HCT116 (cell line): ENCODE measurements at regions not wholly inside any gene's neighbourhood (a gene's known extent, or its start where the extent isn't known, plus 50 kb on each side); places are given as distances from the start of the nearest gene placed in this dataset.

Source experiments
- ATAC-seq: fragments of 200-7000 bp; cut with Tn5 transposase; 2 replicates; pipeline ENCODE4 v1.9.1; 2020; ENCODE audit warnings: mild to moderate bottlenecking, moderate library complexity
- BruUV-seq: library from RNA; stranded (reverse); fragments of 400-500 nt; replicated peaks from 2 replicates; lab custom pipeline; 2021; lab: Mats Ljungman, UMichigan
- CTCF ChIA-PET: fragments of 300-600 bp; sonication (Branson Sonifier 250); formaldehyde crosslinking; loops from one replicate; lab custom pipeline; 2021; ENCODE audit warnings: antibody characterized with exemption; lab: Charles Lee
- POLR2A ChIA-PET: fragments of 300-600, 350-600 bp; sonication (Branson Sonifier 250); formaldehyde crosslinking; loops from one replicate; lab custom pipeline; 2021; ENCODE audit warnings: antibody characterized with exemption; lab: Charles Lee
- RAD21 ChIA-PET, 2 experiments: fragments of 300-600 bp; sonication (Branson Sonifier 250); formaldehyde crosslinking; loops; one replicate each; lab custom pipeline; 2023; ENCODE audit warnings: low total read pairs in 2 of 2; ENCODE audit not compliant: uncharacterized antibody in 2 of 2, unreplicated experiment in 2 of 2, low non-redundant PET in 1 of 2; lab: Charles Lee
- DNase-seq: peaks from one replicate; pipeline ENCODE4 v3.0.0-alpha.2; 2010; ENCODE audit warnings: low read depth, low spot score
- H2AFZ ChIP-seq: fragments of 200-600 bp; shearing (Covaris generic), sonication (generic); 2 replicates; pipeline ENCODE4 v1.6.1; 2017; ENCODE audit warnings: low read depth, mixed run types, mixed read lengths, antibody characterized with exemption, low read length; ENCODE audit not compliant: poor library complexity, severe bottlenecking
- H3K27ac ChIP-seq: 2 replicates; pipeline ENCODE4 v1.5.1; 2012; ENCODE audit warnings: low read depth, low read length
- H3K27me3 ChIP-seq: fragments of 200-600 bp; sonication (generic); 2 replicates; pipeline ENCODE4 v1.6.1; 2016; ENCODE audit warnings: mixed run types, low read length, mixed read lengths; ENCODE audit not compliant: insufficient read depth
- H3K36me3 ChIP-seq, 2 experiments: fragments of 200-500 bp in 1 of 2; fragments of 200-600 bp in 1 of 2; sonication (Bioruptor generic) in 1 of 2; sonication (generic) in 1 of 2; 2 replicates each; pipeline versions ENCODE4 v1.5.1 to v1.6.1; 2014 to 2016; ENCODE audit warnings: low read length in 2 of 2, inconsistent platforms in 1 of 2, mixed read lengths in 1 of 2, mixed run types in 1 of 2; ENCODE audit not compliant: insufficient read depth in 2 of 2, control insufficient read depth in 1 of 2
- H3K4me1 ChIP-seq, 2 experiments: fragments of 200-600 bp in 1 of 2; sonication (generic) in 1 of 2; 2 replicates each; pipeline versions ENCODE4 v1.5.1 to v1.6.1; 2012 to 2017; ENCODE audit warnings: low read length in 2 of 2, inconsistent platforms in 1 of 2, mild to moderate bottlenecking in 1 of 2, mixed read lengths in 1 of 2, mixed run types in 1 of 2, moderate library complexity in 1 of 2; ENCODE audit not compliant: insufficient read depth in 2 of 2, control insufficient read depth in 1 of 2
- H3K4me2 ChIP-seq: fragments of 200-600 bp; sonication (generic); 2 replicates; pipeline ENCODE4 v1.6.1; 2017; ENCODE audit warnings: mixed run types, low read length, mixed read lengths
- H3K4me3 ChIP-seq, 2 experiments: fragments of 200-600 bp in 1 of 2; sonication (generic) in 1 of 2; replicated peaks in 1 of 2; 2 replicates each; pipeline ENCODE4 v1.5.1; 2011 to 2016; ENCODE audit warnings: low read length in 2 of 2, control low read depth in 1 of 2, low read depth in 1 of 2, mild to moderate bottlenecking in 1 of 2, mixed read lengths in 1 of 2, mixed run types in 1 of 2
- H3K79me2 ChIP-seq: fragments of 200-600 bp; sonication (generic); 2 replicates; pipeline ENCODE4 v1.6.1; 2017; ENCODE audit warnings: mild to moderate bottlenecking, mixed run types, low read length, moderate library complexity, mixed read lengths; ENCODE audit not compliant: insufficient read depth
- H3K9ac ChIP-seq: fragments of 200-600 bp; sonication (generic); 2 replicates; pipeline ENCODE4 v1.6.1; 2016; ENCODE audit warnings: low read length, mixed read lengths
- H3K9me2 ChIP-seq: fragments of 200-600 bp; sonication (generic), shearing (Covaris generic); 2 replicates; pipeline ENCODE4 v1.6.1; 2017; ENCODE audit warnings: mixed run types, mild to moderate bottlenecking, moderate library complexity; ENCODE audit not compliant: insufficient read depth
- H3K9me3 ChIP-seq, 2 experiments: fragments of 200-500 bp in 1 of 2; fragments of 200-600 bp in 1 of 2; sonication (Bioruptor generic) in 1 of 2; sonication (generic) in 1 of 2; 2 replicates each; pipeline ENCODE4 v1.6.1; 2014 to 2017; ENCODE audit warnings: low read length in 2 of 2, mixed read lengths in 2 of 2, inconsistent platforms in 1 of 2, low read depth in 1 of 2, mild to moderate bottlenecking in 1 of 2, mixed run types in 1 of 2, moderate library complexity in 1 of 2; ENCODE audit not compliant: control insufficient read depth in 1 of 2, insufficient read depth in 1 of 2
- H4K20me1 ChIP-seq: fragments of 200-600 bp; sonication (generic), shearing (Covaris generic); 2 replicates; pipeline ENCODE4 v1.6.1; 2017; ENCODE audit warnings: mixed run types, mild to moderate bottlenecking, moderate library complexity; ENCODE audit not compliant: insufficient read depth
- ATF3 ChIP-seq: IDR thresholded peaks from 2 replicates; pipeline ENCODE4 v1.6.1; 2012
- CBX3 ChIP-seq: IDR thresholded peaks from 2 replicates; pipeline ENCODE4 v1.6.1; 2012; ENCODE audit warnings: low read depth
- CEBPB ChIP-seq: IDR thresholded peaks from 2 replicates; pipeline ENCODE4 v1.6.1; 2012; ENCODE audit warnings: low read depth
- CTCF ChIP-seq, 3 experiments: fragments of 200-600 bp in 1 of 3; sonication (generic) in 1 of 3; IDR thresholded peaks in 2 of 3; conservative IDR thresholded peaks in 1 of 3; 2 replicates each; pipeline ENCODE4 v1.5.1; 2012 to 2017; ENCODE audit warnings: low read depth in 2 of 3, low read length in 2 of 3, antibody characterized with exemption in 1 of 3, borderline replicate concordance in 1 of 3, control low read depth in 1 of 3, mild to moderate bottlenecking in 1 of 3, mixed read lengths in 1 of 3, mixed run types in 1 of 3, moderate library complexity in 1 of 3; ENCODE audit not compliant: insufficient read depth in 1 of 3
- EGR1 ChIP-seq: IDR thresholded peaks from 2 replicates; pipeline ENCODE4 v1.6.1; 2012; ENCODE audit warnings: low read depth
- ELF1 ChIP-seq: IDR thresholded peaks from 2 replicates; pipeline ENCODE4 v1.6.1; 2012; ENCODE audit warnings: low read depth, borderline replicate concordance
- EZH2 ChIP-seq: fragments of 200-600 bp; sonication (generic); IDR thresholded peaks from 2 replicates; pipeline ENCODE4 v1.6.1; 2017; ENCODE audit warnings: antibody characterized with exemption, mixed run types
- EZH2phosphoT487 ChIP-seq: fragments of 200-600 bp; IDR thresholded peaks from 2 replicates; pipeline ENCODE4 v1.6.1; 2018; ENCODE audit warnings: antibody characterized with exemption, borderline replicate concordance
- FOSL1 ChIP-seq: IDR thresholded peaks from 2 replicates; pipeline ENCODE4 v1.6.1; 2012; ENCODE audit warnings: low read depth
- JUND ChIP-seq: IDR thresholded peaks from 2 replicates; pipeline ENCODE4 v1.6.1; 2012
- POLR2A ChIP-seq: IDR thresholded peaks from 2 replicates; pipeline ENCODE4 v1.7.0; 2011; ENCODE audit warnings: borderline replicate concordance; ENCODE audit not compliant: insufficient read depth, insufficient read length; ENCODE audit errors: extremely low read depth
- POLR2AphosphoS5 ChIP-seq: IDR thresholded peaks from 2 replicates; pipeline ENCODE4 v1.6.1; 2011; ENCODE audit warnings: mild to moderate bottlenecking, low read depth, low read length, moderate library complexity
- RAD21 ChIP-seq: IDR thresholded peaks from 2 replicates; pipeline ENCODE4 v1.6.1; 2012; ENCODE audit warnings: low read depth, mild to moderate bottlenecking
- REST ChIP-seq: IDR thresholded peaks from 2 replicates; pipeline ENCODE4 v1.6.1; 2012; ENCODE audit warnings: low read depth
- SIN3A ChIP-seq: IDR thresholded peaks from 2 replicates; pipeline ENCODE4 v1.6.1; 2012; ENCODE audit warnings: low read depth
- SP1 ChIP-seq: IDR thresholded peaks from 2 replicates; pipeline ENCODE4 v1.6.1; 2012; ENCODE audit warnings: low read depth
- TCF7L2 ChIP-seq: IDR thresholded peaks from 2 replicates; pipeline ENCODE4 v1.7.0; 2011; ENCODE audit warnings: borderline replicate concordance, inconsistent platforms; ENCODE audit not compliant: insufficient read depth, insufficient read length; ENCODE audit errors: extremely low read depth
- YY1 ChIP-seq: IDR thresholded peaks from 2 replicates; pipeline ENCODE4 v1.6.1; 2011; ENCODE audit warnings: low read length, low read depth, moderate library complexity, mild to moderate bottlenecking; ENCODE audit not compliant: insufficient replicate concordance; ENCODE audit errors: extremely low read depth
- intact Hi-C: fragments of 100-400 bp; cut with micrococcal nuclease; formaldehyde crosslinking; loops from 2 replicates; pipeline ENCODE4 v1.10.0; 2022

- no peak for DNase-seq
- no peaks in the 10 kb centered on the region for H4K20me1 ChIP-seq
- no peaks in the 10 kb centered on the region for H3K4me1 ChIP-seq
- no peak overlapping the region for H3K4me3 ChIP-seq
- ATAC-seq = no peak
- H3K27me3 ChIP-seq = no peaks in the 10 kb centered on the region
- no peaks in the 10 kb centered on the region for H3K9me2 ChIP-seq
- intact Hi-C loops = no loop called here
- H3K36me3 ChIP-seq = no peaks in the 10 kb centered on the region
- no peak overlapping the region for H3K27ac ChIP-seq
- TF ChIP-seq RAD21 (no peak), FOSL1 (no peak), CTCF (IDR thresholded peaks at IDR 0.05 in 2 of 3, conservative IDR thresholded peaks at IDR 0.05 in 1 of 3; ENCODE audit: borderline replicate concordance in 1 of 3, insufficient read depth in 1 of 3, low read depth in 2 of 3, low read length in 2 of 3) (no peak), EGR1 (no peak), EZH2 (no peak), SP1 (no peak), TCF7L2 (no peak), CEBPB (no peak), CBX3 (no peak), REST (no peak), ATF3 (no peak), POLR2A (no peak), POLR2AphosphoS5 (no peak), EZH2phosphoT487 (no peak), SIN3A (no peak), JUND (no peak), YY1 (no peak), ELF1 (no peak)
- RAD21 ChIA-PET = no interaction called here
- H3K9ac ChIP-seq = no peak overlapping the region
- H2AFZ ChIP-seq = no peak overlapping the region
- no peaks in the 10 kb centered on the region for H3K79me2 ChIP-seq
- POLR2A ChIA-PET = no interaction called here
- H3K4me2 ChIP-seq = no peak overlapping the region
- CTCF ChIA-PET = no interaction called here
- no peaks in the 10 kb centered on the region for H3K9me3 ChIP-seq
- no TSS peak for BruUV-seq
These were observed 1288.7 kb downstream of the PLA2G4A start for GRCh38 chr1:188117436-188117835.
